Heart right ventricle (tissue), 16 donors: ENCODE measurements at regions not wholly inside any gene's neighbourhood (a gene's known extent, or its start where the extent isn't known, plus 50 kb on each side); places are given as distances from the start of the nearest gene placed in this dataset.
A peak's percentile ranks its signal among the peaks of the same experiment; 100 is the strongest.
"Not testable (repeated sequence)": the region's sequence is repeated elsewhere in the genome, so short reads cannot be mapped to it uniquely, and the experiment has no call there.

Experiments
- ATAC-seq, 8 donors: fragments of 200-7000 bp; cut with Tn5 transposase; one replicate each; pipeline ENCODE4 v1.9.1; 2020; ENCODE audit warnings: mild to moderate bottlenecking in 8 of 8, moderate library complexity in 8 of 8, moderate number of reproducible peaks in 1 of 8
- DNase-seq, 2 donors: peaks; one replicate each; pipeline ENCODE4 v3.0.0-alpha.2; 2020
- H3K27ac ChIP-seq, 10 donors: fragments of 200-600 bp; sonication (generic) in 2 of 10; one replicate each; pipeline versions ENCODE4 v1.5.0 to v1.8.0; 2020 to 2022; ENCODE audit warnings: mild to moderate bottlenecking in 3 of 10
- H3K27me3 ChIP-seq, 7 donors: fragments of 200-600 bp; one replicate each; pipeline ENCODE4 v1.8.0; 2021 to 2022; ENCODE audit warnings: mild to moderate bottlenecking in 2 of 7
- H3K36me3 ChIP-seq, 9 donors: fragments of 200-600 bp; sonication (generic) in 1 of 9; one replicate each; pipeline versions ENCODE4 v1.5.0 to v1.8.0; 2020 to 2022; ENCODE audit warnings: mild to moderate bottlenecking in 2 of 9
- H3K4me1 ChIP-seq, 9 donors: fragments of 200-600 bp; sonication (generic) in 1 of 9; one replicate each; pipeline versions ENCODE4 v1.5.0 to v1.8.0; 2020 to 2022; ENCODE audit warnings: mild to moderate bottlenecking in 4 of 9
- H3K4me3 ChIP-seq, 10 donors: fragments of 200-600 bp; sonication (generic) in 2 of 10; one replicate each; pipeline versions ENCODE4 v1.5.0 to v1.8.0; 2020 to 2022; ENCODE audit warnings: mild to moderate bottlenecking in 7 of 10, moderate library complexity in 2 of 10
- H3K9me3 ChIP-seq, 11 donors: fragments of 200-600 bp in 10 of 11; sonication (generic) in 2 of 11; one replicate each; pipeline versions ENCODE4 v1.5.0 to v1.8.0; 2013 to 2022; ENCODE audit warnings: mild to moderate bottlenecking in 2 of 11, control low read depth in 1 of 11, moderate library complexity in 1 of 11
- CTCF ChIP-seq, 9 donors: fragments of 200-600 bp; sonication (generic) in 2 of 9; IDR thresholded peaks; one replicate each; pipeline versions ENCODE4 v1.5.0 to v1.8.0; 2021 to 2022; ENCODE audit warnings: antibody characterized with exemption in 9 of 9, mild to moderate bottlenecking in 5 of 9, moderate library complexity in 1 of 9
- WGBS, 2 donors: extraction: QIAGEN DNeasy Blood & Tissue Kit; methylation state at CpG; one replicate each; pipeline ENCODE4 v1.1.7; 2013; ENCODE audit warnings: inconsistent platforms in 1 of 2; 5-methylcytosine and 5-hydroxymethylcytosine counted together
- intact Hi-C, 10 donors: fragments of 100-400 bp; cut with DNase I; formaldehyde crosslinking; loops; one replicate each; pipeline versions ENCODE4 v1.11.1 to v1.14.2; 2022
- donor health status: Arrhythmogenic right ventricular cardiomyopathy.
- donor health status: ischemic (EF 13 %, LVEDD 7.1; RV severe dilation, severe dysfunction).
- donor health status: healthy with polysubstance abuse.
- donor health status: DM: no; HTN: yes; CAD: no.
- donor health status: DM: no; HTN: no; CAD: no.
- donor health status: ischemic (EF 25% LVEDD 6.9; RV normal size, moderate dysfunction).
- donor health status: ischemic (EF 25% LVEDD 5.7; RV mildly dilated, moderate dysfunction).
- donor health status: healthy.
- donor health status: DM: yes; HTN: yes; CAD: no.
- donor health status: Ischemic cardiomyopathy.
- donor health status: ischemic (EF 35%, LVEDD 5.7; RV mildly dilated, moderate dysfunction).
- donor health status: nonischemic (EF 11% LVEDD 7.7; RV severe dilation, severe dysfunction).
- donor health status: DM: yes; HTN: yes; CAD: no.
- donor health status: PGD.
- donor health status: ischemic (EF 29% LVEDD 5.4; RV normal size, mild dysfunction).
- donor health status: nonischemic (EF 23%, LVEDD 6.1; RV moderate dilation, normal function).

- peaks cover 0 to 7% (median 0%) of the 10 kb centered on the region in 9 donors for H3K4me1 ChIP-seq
- DNase-seq, result no peak
- peaks cover 0 to 16% (median 0%) of the 10 kb centered on the region in 7 donors for H3K27me3 ChIP-seq
- 58 to 70% methylated on average over 5 of the region's 5 CpGs for WGBS, 2 donors
- H3K27ac ChIP-seq, result no peak overlapping the region
- peaks cover 0 to 14% (median 0%) of the 10 kb centered on the region in 11 donors for H3K9me3 ChIP-seq
- ATAC-seq, result no peak
- H3K36me3 ChIP-seq, result no peaks in the 10 kb centered on the region
- intact Hi-C loops, result no loop called here
- TF ChIP-seq CTCF (IDR thresholded peaks at IDR 0.05), result no peak
- H3K4me3 ChIP-seq, result no peak overlapping the region
These were observed 156.1 kb downstream of the OR4M2 start for GRCh38 chr15:22236469-22236868.

GRCh38 chr15:22237891-22238275 lies 157.6 kb downstream of the OR4M2 start:
- no peak overlapping the region for H3K4me3 ChIP-seq
- intact Hi-C loops, result no loop called here
- peaks cover 0 to 20% (median 0%) of the 10 kb centered on the region in 7 donors for H3K27me3 ChIP-seq
- no peaks in the 10 kb centered on the region for H3K36me3 ChIP-seq
- no peak for DNase-seq
- H3K9me3 ChIP-seq, result peaks cover 0 to 14% (median 0%) of the 10 kb centered on the region in 11 donors
- no peak overlapping the region for H3K27ac ChIP-seq
- no peak for ATAC-seq
- TF ChIP-seq CTCF (IDR thresholded peaks at IDR 0.05), result no peak
- no peaks in the 10 kb centered on the region for H3K4me1 ChIP-seq
- 56 to 63% methylated on average over 9 of the region's 9 CpGs for WGBS, 2 donors

GRCh38 chr15:22238276-22238958 lies 158.1 kb downstream of the OR4M2 start:
- ATAC-seq, result peak in 7 of 8 donors; percentile 40 to 94 (median 66)
- H3K4me1 ChIP-seq, intact Hi-C loops, DNase-seq, H3K36me3 ChIP-seq, H3K4me3 ChIP-seq: not testable (repeated sequence)
- Histone ChIP-seq H3K9me3 (peaks cover 0 to 14% (median 0%) of the 10 kb centered on the region in 11 donors), H3K27ac (peak overlapping the region in 1 of 10 donors; percentile 15), H3K27me3 (peaks cover 0 to 18% (median 0%) of the 10 kb centered on the region in 7 donors)
- WGBS, 2 donors, result 72 to 78% methylated on average over 20 of the region's 20 CpGs

GRCh38 chr15:22238959-22239805 lies 158.9 kb downstream of the OR4M2 start:
- H3K4me3 ChIP-seq, H3K36me3 ChIP-seq, DNase-seq, H3K9me3 ChIP-seq, intact Hi-C loops, H3K4me1 ChIP-seq: not testable (repeated sequence)
- H3K27me3 ChIP-seq, result peaks cover 0 to 18% (median 3%) of the 10 kb centered on the region in 7 donors
- peak; percentile 31 to 85 (median 56) for ATAC-seq
- 74 to 86% methylated on average over 19 to 21 of the region's 22 CpGs for whole genome bisulfite sequencing, 2 donors
- H3K27ac ChIP-seq, result peak overlapping the region in 1 of 10 donors; percentile 15

GRCh38 chr15:22239806-22240180 lies 159.5 kb downstream of the OR4M2 start:
- no peak for ATAC-seq
- peaks cover 0 to 2% (median 0%) of the 10 kb centered on the region in 11 donors for H3K9me3 ChIP-seq
- H3K4me3 ChIP-seq, result no peak overlapping the region
- no peaks in the 10 kb centered on the region for H3K36me3 ChIP-seq
- peaks cover 0 to 18% (median 3%) of the 10 kb centered on the region in 7 donors for H3K27me3 ChIP-seq
- H3K27ac ChIP-seq, result no peak overlapping the region
- H3K4me1 ChIP-seq, result no peaks in the 10 kb centered on the region
- WGBS, 2 donors, result 47 to 55% methylated on average over 3 of the region's 3 CpGs
- no peak for DNase-seq
- no peak for TF ChIP-seq CTCF (IDR thresholded peaks at IDR 0.05)
- intact Hi-C loops, result loop anchor here in 1 of 10 donors (10.0 kb wide), 1 partner anchor 1895 kb away; no protein-coding TSS in a partner anchor
